Erythroblast (primary cell): ENCODE measurements at regions not wholly inside any gene's neighbourhood (a gene's known extent, or its start where the extent isn't known, plus 50 kb on each side); places are given as distances from the start of the nearest gene placed in this dataset.

ENCODE experiments used
- DNase-seq, 2 experiments: peaks; one replicate each; lab custom pipeline; 2025; lab: John Stamatoyannopoulos, UW
- GATA1 ChIP-seq: IDR thresholded peaks from 2 replicates; pipeline ENCODE4 v1.6.1; 2011; ENCODE audit warnings: low read depth, mild to moderate bottlenecking, control low read depth, low read length, moderate library complexity
- POLR2A ChIP-seq: IDR thresholded peaks from 2 replicates; pipeline ENCODE4 v1.6.1; 2011; ENCODE audit warnings: mild to moderate bottlenecking, low read length

DNA sequence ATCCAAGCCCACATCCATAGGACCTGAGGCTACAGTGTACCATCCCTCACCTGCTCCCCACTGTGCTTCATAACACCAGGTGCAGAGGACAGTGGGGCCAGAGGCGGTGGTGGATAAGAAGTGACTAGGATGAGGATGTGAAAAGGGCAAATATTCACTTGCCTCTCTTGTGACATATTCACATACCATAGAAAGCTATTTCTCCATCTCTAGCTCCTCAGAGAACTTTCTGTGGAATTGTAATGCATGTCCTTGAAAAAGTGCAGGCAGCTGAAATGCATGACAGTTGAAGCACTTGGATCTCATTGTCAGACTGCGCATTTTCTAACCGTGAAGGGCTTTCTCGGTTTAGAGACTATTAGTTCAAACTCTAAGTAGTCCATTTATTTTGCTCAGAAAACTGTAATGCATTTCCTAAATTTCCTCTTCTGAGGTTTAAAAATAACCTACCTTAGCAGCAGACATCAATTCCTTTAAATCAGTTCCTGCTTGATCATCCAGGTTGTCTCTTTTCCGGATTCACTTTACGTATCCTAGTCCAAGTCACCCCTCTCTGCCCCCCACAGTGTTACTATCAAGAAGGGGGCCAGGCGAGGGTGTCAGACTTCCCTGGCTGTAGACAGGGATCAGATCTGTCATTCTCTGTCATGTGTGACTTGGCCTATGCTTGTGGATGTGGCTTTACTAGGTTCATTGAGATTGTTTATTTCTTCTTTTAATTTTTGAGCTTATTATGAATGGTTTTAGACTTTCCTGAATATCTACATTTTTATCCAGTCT lies 984.0 kb upstream of the TMEM132C start:
- no peak for DNase-seq
- no peak for TF ChIP-seq GATA1
- no peak for TF ChIP-seq POLR2A

DNA sequence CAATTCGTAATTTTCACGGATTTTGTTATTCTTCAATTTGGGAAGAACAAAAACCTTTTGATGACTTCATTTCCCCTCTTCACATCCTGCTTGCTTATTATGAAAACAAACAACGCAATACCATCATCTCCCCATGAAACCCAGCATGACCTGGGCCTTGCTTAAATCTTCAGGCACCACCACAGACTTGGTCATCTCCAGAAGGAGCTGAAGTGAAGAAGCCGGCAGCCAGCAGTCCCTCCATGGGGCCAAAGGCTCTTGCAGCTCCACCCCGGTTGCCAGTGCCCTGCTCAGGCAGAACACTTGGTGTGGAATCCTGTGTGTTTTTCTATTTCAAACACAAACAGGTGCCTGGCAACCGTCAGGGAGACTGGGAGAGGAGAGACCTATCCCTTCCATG lies 982.9 kb upstream of the TMEM132C start:
- DNase-seq: no peak
- no peak for TF ChIP-seq GATA1
- TF ChIP-seq POLR2A: no peak

DNA sequence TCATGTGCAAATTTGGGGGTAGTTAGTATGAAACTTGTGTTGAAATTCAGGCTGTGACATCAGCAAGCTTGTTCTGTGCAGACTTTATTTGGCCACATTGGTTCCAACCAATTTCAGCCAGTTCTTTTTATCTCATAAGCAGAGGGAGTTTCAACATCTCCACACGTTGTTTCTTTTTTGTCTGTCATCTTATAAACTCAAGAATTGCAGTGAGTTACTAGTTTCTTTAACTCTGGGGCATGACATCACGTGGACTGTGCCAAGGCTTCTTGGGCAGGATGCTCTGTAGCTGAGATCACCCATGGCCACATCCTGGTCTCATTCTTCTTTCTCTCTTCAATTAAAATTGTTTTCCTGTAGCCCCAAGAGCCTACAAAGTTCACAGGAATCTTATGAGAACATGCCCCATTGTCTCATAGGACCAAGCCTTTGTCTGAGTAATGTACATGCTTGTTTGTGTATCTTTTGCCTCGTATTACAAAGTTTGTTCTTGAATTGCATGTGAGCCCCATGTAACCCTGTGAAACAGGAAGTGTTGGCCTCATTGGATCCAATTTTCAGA lies 982.0 kb upstream of the TMEM132C start:
- TF ChIP-seq GATA1 (no peak), POLR2A (no peak)
- DNase-seq: no peak

DNA sequence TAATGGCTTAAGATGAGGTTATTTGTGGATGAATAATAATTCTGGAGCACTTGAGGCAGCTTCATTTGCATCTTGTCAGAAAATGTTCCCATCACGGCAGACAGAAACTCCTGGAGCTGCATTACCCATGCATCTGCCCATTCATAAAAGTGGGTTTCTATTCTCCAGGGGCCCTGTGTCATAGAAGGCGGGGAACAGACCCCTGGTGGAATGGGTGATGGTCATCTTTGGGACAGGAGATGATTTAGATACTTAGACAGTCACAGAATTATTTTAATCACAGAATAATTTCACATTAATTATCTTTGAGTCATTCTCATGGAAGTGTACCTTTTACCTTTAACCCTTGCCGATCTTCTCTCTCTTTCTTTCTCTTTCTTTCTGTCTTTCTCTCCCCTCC lies 980.7 kb upstream of the TMEM132C start:
- no peak for TF ChIP-seq POLR2A
- no peak for DNase-seq

DNA sequence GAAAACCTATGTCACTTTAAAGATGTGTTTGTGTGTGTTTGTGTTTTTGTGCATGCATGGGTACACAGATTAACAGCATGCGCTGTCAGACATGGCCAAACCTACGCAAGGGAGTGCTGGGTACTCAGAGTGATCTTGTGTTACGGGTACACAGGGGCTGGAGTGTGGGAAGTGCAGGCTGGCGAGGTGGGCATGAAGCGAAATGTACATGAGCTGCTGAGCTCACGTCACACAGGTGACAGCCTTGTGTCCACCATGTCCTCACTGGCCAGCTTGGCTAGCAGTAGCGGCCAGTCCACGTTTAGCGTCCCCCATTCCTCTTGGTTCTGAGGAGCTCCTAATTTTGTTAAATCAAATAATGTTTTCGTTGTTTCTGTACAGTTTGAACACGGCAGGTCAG lies 979.7 kb upstream of the TMEM132C start:
- DNase-seq: no peak
- TF ChIP-seq GATA1: no peak
- TF ChIP-seq POLR2A: no peak

DNA sequence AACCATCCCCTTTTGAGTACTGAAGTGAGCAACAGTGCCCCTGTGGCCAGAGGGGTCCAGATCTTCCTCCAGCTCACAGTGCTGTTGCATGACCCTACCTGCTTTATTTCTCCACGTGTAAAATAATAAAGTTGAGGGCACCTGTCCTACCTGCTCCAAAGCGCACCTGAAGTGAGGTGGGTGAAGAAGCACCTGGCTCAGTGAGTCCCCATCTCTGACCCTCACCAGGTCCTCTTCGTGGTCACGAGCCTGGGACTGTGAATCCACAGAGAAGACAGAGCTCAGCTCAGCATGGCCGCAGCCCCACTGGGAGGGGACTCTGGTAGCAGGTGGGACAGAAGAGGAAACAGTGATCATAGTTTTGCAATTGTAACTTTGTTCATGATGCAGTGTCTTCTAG lies 976.7 kb upstream of the TMEM132C start:
- TF ChIP-seq POLR2A: no peak
- no peak for TF ChIP-seq GATA1
- no peak for DNase-seq

DNA sequence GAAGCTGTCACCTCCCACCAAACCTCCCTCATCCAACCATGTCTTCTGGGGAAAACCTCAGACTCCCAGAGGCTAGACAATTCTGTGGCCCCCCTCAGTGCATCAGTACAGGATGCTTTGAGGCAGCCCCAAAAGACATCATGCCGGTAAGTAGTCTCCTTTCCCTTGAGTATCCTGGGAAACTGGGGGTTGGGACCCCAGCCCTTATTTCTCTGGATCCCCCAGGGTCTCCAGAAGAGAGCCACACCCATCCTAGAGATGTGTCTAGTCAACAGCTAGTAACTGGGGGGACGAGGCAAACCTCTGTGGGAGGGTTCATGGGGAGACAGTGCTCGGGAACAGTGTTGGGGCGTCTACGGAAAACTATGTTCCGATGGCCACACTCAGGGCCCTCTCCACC lies 974.2 kb upstream of the TMEM132C start:
- no peak for DNase-seq
- TF ChIP-seq POLR2A: no peak
- TF ChIP-seq GATA1: no peak

DNA sequence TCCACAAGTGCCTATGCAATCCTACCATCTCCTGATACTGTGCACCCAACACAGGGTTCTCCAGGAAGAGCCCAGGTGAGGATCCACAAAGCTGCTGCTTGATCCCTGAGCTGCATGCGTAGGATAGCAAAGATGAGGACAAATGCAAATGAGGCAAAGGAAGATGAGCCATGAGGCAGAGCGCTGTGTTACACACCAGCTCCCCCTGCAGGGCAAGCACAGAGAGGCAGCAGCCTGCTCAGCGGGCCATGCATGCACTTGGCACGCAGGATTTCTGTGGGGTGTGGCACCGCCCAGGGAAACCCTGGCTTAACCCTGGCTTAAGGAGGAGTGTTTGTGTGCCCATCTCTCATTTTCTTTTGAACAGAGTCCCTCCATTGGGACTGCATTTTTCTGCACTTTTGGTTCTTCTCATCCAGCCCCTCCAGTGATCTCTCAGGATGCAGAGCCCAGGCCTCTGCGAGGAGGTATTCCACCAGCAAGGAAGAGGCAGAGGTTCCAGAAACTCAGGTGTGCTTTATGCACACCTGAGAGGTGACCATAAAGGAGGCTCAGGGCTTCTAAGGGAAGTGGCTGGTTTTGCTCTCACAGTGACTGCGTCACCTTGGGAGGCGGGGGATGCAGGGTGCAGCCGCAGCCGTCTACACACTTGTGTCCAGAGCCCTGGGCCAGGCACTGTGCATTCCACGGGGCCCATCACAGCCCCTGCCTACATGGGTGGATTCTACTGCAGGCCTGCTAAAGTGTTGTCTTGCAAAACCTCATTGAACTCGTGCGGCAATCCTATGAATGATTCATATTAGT lies 973.3 kb upstream of the TMEM132C start:
- TF ChIP-seq POLR2A: no peak
- TF ChIP-seq GATA1: no peak

DNA sequence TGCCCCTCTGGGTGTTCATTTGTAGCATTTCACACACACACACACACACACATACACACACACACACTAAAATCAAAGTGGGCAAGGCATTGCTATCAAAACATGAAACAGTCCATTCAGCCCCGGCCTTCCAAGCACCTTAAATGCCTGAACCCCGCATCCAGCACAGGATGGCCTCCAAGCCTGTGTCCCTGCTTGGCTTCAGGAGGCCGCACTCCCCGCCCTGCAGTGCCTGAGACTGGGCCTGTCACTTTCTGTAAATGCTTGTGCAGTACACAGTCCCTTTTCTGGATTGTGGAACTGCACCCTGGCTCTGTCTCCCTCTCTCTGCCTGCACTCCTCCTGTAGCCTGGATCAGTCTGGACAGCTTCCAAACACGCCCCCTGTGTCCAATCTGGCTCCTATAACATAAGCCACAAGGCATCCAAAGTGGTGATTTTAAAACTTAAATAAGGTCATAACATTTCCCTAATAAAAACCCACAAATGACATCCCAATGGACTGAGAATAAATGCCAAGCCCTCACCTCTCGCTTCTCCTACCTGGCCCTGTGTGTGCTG lies 972.2 kb upstream of the TMEM132C start:
- TF ChIP-seq POLR2A: no peak
- TF ChIP-seq GATA1: no peak
- no peak for DNase-seq

More for the DNA sequence above, 973.3 kb upstream of the TMEM132C start:
- DNase-seq: peak; percentile 26 to 39

DNA sequence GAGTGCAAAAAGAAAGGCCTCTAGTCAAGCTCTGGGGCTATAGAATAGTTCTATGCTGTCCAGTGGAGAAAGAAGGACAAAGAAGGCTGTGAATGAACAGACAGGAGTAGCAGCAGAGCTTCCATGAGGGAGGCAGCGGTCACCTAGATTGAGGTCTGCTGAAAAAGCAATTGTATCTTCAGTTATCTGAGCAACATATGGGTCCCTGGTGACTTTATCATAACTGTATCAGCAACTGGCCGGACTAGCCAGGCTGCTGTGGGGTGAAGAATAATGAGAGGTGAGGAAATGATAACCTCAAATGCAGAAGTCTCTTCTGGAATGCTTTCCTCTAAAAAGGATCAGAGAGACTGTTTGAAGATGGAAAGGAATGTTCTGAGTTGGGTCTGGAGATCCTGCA lies 971.3 kb upstream of the TMEM132C start:
- DNase-seq: no peak
- no peak for TF ChIP-seq GATA1
- TF ChIP-seq POLR2A: no peak

DNA sequence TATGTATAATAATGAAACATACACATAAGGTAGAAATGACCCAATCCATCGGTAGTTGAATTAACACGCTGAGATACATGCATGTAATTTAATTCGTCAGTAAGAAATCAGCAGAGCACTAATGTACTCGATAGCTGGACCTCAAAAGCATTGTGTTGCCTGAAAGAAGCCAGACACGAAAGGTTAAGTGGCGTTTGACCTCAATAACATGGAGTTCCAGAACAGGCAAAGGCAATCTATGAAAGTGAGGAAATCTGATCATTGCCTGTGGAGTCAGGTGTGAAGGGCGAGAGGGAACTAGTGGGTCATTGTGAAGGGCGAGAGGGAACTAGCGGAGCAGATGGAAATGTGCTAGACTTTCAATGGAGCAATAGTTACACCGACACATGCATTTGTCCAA lies 970.4 kb upstream of the TMEM132C start:
- no peak for DNase-seq
- TF ChIP-seq POLR2A (no peak), GATA1 (no peak)

DNA sequence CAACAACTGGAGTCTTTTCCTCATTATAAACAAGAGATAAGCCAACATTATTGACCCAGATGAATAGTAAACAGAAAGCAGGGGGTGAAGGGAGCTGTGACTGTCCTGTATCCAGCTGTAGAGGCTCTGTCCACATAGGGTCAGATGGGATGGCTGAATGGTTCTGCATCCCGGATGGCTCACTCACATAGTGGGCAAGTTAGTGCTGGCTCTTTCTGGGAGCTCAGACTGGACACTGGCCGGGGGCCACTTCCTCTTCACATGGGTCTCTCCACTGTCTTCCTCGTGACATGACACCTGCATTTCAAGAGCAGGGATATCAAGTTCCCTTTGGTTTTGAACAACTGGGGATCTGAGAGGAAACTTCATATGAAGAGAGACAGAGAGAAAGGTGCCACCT lies 969.6 kb upstream of the TMEM132C start:
- DNase-seq: no peak
- no peak for TF ChIP-seq GATA1
- no peak for TF ChIP-seq POLR2A

DNA sequence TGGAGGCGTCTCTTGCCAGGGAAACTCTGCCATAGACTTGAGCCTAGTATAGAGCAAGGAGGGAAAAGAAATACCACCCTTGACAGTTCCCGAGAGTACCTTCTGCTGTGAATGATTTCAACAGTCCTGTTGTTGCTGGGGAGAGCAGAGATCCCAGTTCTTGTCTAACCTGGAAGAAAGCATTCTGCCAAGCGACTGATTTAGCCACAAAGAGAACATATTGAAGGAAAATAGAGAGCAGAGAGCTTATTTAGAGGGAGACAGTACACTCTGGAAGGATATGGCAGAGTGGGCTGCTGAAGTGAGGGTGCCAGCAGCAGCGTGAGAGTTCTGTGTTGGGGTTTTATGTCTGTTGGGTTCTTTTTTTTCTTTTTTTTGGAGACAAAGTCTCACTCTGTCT lies 966.9 kb upstream of the TMEM132C start:
- TF ChIP-seq GATA1: no peak
- no peak for TF ChIP-seq POLR2A
- no peak for DNase-seq

DNA sequence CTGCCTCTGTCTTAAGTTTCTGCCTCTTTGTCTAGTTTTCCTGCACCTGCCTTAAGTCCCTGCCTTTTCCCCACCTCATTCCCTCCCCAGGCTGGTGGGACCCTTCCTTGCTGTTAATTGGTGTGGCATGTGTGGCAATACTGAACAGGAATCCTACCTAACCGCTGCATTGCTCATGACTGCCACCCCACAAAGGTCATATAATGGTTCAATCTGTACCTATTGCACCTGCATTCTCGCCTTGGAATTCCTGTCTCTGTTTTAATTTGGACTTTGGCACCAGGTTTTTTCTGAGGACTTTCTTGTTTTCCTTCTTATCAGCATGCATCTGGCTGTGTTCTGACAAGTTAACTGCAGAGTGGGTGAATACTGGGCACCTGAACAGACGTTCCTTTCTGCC lies 966.2 kb upstream of the TMEM132C start:
- TF ChIP-seq POLR2A: no peak
- no peak for TF ChIP-seq GATA1
- no peak for DNase-seq
